HG03175 (cell line): ENCODE measurements at regions not wholly inside any gene's neighbourhood (a gene's known extent, or its start where the extent isn't known, plus 50 kb on each side); places are given as distances from the start of the nearest gene placed in this dataset.
"Not testable (repeated sequence)": the region's sequence is repeated elsewhere in the genome, so short reads cannot be mapped to it uniquely, and the experiment has no call there.

Source experiments
- ATAC-seq: cut with Tn5 transposase; IDR thresholded peaks from one replicate; pipeline ENCODE4 v1.9.1; 2021; ENCODE audit warnings: mild to moderate bottlenecking, moderate library complexity; ENCODE audit not compliant: unreplicated experiment

DNA sequence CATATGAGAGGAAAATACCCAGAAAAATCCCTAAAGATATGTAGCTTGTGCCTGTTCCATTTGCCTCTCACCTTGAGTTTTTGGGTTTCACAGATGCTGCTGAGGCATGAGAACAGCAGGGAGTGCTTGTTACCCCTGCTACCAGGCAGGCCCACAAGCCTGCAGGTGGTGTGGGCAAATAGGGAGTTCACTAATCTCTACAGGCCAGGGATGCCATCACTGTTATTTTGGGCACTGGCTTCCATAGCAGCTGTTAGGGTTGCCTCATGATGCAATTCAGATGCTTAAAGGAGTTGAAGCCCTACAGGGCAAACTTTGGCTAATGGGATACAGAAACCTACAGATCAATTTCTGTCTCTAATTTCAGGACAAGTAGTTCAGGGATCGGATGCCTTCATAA lies 873.5 kb downstream of the OTOL1 start:
- ATAC-seq, result no peak

DNA sequence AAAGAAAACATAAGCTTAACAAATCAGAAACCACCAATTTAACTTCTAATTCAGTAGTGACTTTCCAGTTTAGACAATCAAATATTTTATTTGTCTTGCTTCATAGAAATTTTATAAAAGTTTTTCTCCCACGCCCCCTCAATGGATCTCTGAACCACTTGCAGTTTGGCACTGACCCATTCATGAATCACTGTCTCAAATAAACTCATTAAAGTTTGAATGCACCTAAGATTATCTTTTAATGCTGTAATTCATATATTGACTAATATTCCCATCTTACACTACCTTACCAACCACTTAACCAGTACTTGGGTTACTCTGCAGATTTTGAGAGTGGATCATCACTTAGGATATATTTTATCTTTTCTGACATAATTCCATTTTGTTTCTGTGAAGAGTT lies 880.2 kb downstream of the OTOL1 start:
- no peak for ATAC-seq

DNA sequence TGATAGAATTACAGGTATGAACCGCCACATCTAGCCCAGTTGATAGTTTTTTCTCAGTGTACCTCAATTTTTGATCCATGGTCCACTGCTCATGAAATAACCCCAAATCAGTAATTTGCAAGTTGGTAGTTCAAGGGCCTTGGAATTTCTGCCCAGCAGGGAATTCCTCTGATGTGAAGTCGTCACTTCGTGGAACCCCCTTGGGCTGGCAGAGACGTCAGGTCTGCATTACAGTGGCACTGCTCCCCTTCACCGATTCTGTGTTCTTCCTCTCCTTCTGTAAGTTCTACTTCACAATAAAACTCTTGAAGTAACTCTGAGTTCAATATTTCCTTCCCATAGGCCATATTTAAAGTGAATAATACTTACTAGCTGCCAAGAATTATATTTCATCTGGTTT lies 881.0 kb downstream of the OTOL1 start:
- no peak for ATAC-seq

DNA sequence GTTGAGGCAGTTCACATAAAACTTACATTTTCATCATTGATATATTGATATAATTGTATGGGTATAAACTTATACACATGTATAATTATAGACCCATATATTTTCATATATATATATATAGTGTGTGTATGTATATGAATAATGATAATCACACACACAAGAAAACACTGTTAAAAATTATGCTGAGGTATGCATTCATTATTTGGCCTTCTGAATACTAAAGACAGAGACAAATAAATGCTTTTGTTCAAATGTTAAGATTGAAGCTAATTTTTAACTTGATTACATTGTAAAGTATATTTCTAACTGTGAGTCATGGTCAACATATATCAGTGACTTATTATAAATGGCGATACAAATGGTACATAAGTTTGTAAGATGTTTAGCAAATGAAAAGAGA lies 888.8 kb downstream of the OTOL1 start:
- no peak for ATAC-seq

DNA sequence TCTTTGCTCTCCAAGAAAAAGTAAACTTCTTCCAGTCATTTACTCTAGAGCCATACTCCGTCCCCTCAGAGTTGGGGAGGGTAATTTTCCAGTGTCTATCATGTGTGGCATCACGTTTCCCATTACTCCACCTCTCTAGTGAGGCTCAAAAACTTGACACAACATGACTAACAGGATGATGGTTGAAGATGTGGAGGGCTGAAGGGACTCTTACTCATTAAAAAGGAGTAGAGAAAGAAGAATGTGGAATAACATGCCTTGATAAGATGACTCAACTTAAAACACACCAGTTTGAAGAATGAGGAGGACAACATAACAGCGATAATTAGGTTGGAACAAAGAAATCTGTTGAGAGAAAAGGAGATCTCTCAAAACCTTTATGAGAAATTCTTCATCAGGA lies 894.3 kb downstream of the OTOL1 start:
- no peak for ATAC-seq

DNA sequence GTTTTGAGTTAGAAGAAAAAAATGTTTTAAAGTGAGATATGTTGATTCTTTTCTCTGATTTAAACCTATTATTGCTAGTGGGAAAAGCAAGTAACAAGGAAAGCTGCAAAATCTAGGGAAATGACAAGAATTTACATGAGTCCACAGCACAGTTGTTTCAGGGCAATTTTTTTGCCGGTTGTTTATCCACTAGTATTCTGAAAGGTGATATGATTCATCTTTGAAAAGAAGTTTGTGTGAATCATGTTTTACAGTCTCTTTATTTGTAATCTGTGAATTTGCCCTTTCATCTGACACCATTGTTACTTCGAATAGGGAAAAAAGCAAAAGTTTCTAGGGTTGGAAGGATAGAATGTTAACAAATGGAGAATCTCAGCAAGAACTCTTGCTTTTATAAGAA lies 894.7 kb downstream of the OTOL1 start:
- no peak for ATAC-seq

DNA sequence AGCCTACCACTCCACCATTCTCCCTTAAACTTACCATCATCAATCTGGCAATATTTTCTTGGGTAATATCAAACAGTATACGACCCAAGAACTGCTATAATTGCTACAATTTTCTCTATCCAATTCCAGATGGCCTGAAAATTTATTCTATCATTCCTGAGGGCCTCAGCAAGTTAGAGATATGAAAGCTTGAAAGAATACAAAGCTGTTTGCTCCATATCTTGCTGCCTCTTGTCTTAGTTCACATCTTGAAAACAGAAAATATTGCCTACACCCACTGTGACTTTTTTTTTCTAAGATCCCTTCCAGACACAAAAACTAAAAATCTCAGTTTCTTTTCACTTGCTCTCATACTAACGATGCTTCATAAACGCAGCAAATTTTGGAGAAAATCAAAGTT lies 898.9 kb downstream of the OTOL1 start:
- ATAC-seq, result no peak

DNA sequence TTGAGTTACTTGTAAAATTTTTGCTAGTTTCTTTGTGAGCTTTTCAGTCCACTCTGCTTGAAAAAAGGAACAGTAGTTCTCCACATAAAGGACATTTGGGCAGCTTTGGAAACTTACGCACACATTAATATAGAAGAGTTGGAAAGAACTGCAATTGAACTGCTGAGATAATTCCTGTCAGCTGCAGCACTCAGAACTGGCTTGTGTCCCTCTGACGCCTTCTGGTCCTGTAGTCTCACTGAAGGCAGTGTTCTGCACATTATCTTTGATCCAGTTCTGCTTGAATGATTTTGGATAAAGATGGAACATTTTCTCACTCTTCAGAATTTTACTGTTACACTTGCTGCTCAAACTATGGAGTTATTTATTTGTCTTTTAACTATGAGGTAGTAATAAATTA lies 901.9 kb downstream of the OTOL1 start:
- no peak for ATAC-seq

DNA sequence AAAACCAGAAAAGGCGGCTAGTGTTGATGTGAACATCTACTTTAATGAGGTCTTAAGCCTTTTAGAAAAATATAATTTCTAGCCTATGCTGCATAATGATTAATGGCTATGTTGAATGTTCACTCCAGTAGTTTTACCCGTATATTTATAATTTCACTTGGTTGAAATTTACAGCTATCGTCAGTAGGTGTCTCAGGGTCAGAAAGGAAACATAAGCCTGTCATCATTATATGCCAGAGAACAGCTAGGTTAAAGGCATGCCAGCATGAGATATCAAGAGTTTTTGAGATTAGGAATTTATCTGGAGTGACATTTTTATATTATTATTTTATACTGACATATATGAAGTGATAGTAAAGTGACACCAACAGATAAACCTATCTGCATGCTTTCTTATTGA lies 904.1 kb downstream of the OTOL1 start:
- no peak for ATAC-seq

DNA sequence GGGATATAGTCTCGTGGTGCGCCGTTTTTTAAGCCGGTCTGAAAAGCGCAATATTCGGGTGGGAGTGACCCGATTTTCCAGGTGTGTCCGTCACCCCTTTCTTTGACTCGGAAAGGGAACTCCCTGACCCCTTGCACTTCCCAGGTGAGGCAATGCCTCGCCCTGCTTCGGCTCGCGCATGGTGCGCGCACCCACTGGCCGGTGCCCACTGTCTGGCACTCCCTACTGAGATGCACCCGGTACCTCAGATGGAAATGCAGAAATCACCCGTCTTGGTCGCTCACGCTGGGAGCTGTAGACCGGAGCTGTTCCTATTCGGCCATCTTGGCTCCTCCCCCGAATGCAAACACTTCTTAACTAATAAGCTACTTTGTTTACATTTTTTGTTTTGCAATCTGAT lies 914.9 kb downstream of the OTOL1 start:
- not testable (repeated sequence) for ATAC-seq

DNA sequence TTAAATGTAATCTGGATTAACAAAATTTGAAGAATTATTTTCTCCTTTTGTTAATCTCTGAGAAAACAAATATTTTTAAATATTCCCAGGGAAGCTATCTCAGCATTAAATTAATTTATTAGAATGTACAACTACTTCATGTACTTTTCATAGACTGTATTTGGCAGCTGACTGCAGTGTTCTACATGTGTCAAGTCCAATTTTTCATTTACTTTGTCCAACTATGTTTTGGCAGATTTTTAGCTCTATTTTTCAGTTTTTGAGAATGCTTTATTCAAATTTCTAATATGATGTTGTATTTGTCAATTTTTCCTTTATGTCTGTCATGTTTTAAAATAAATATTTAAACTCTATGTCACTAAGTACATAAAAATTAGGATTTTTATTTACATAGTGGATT lies 925.1 kb downstream of the OTOL1 start:
- no peak for ATAC-seq

DNA sequence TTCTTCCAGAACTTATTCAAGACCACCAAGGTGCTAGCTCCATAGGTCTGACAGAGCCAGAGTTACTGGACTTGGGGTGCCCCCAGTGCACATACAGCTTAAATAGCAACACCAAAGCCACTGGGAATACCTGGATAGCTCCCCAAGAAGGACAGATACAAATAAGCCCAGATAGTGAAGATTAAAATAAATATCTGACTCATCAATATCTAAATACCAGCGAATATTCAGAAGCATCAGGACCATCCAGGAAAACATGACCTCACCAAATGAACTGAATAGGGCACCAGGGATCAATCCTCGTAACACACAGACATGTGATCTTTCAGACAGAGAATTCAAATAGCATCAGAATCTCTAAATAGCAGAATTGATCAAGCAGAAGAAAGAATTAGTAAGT lies 931.6 kb downstream of the OTOL1 start:
- no peak for ATAC-seq

DNA sequence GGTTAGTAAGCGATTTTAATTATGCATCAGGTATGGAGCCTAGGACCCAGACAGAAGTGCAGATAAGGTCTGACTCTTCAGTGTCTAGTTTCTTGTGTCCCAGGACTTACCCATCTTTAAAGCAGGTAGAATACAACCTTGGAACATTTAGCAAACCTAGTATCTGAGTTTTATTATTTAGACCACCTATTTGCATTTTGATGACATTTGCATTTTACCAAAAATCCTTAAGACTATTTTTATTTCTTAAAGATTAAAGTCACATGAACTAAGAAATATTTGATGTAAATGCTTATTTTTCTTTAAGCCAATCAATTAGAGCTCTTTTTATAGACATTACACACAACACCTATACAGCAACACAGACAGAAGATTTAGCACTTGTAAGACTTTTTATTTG lies 939.1 kb downstream of the OTOL1 start:
- ATAC-seq, result no peak

DNA sequence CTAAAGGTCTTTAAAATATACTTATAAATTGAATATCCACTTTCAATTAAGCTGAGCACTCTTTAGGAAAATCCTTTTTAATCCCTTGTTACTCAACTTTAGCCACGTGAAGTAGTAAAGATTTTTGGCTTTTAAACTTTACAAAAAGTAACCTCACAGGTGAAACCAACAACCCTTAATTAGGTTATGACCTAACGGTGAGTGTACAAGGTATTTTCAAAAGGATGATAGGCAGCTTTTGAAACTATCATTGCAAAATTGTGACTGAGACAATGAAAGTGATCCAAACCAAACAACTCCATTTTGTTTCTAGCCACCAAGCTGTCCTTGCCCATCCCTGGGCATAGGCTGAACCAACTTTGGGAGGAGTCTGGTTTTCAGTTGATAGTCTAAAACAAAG lies 940.2 kb downstream of the OTOL1 start:
- ATAC-seq, result no peak

DNA sequence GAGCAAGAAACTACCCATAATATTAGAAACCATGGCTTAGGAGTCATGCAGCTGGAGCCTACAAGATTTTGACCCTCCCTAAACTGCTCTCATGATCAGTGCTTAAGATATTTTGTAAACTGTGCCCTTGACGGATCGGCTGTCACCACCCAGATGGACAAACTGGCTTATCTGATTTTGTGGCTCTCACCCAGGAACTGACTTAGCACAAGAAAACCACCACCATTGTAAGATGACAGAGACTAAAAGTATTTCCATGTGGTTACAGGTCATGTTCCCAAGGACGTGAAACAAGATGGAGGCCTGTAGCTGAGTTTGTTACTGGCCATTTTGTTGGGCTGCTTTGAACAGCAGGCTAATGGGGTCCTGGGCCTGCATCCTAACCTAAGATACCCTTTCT lies 940.9 kb downstream of the OTOL1 start:
- no peak for ATAC-seq

DNA sequence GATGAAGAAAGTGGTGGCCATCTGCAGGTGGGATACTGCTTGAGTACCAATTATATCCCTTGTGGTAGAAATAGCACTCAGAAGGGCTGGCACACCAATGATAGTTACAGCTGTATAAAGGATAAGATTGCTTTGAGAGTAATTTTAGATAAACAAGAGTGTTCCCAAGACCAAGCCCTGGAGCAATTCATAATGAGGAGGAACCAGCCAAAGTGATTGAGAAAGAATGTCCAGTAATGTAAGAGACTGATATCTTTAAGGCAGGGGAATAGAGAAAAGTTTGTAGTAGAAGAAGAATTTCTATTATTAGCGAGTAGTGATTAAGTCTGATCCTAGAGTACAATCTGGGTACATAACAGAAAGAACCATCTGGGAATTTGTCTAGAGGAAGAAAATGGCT lies 945.1 kb downstream of the OTOL1 start:
- no peak for ATAC-seq

DNA sequence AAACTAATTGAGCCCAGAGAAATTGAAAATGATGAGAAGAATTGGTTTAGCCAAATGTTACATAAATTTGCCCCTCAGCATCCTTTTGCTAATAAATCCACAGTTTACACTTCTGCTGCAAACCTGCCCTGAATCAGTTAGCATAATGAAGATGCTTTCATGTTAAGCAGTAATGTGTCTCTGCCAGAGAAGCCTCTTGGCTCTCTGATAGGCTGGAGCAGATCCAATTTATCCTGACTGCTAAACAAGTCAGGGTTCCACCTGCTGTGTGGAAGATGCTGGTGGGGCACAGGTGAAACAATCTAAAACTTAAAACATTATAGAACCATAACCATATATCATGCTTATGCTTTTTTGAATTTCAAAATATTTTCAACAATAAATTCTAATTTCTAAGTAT lies 946.8 kb downstream of the OTOL1 start:
- ATAC-seq, result no peak

DNA sequence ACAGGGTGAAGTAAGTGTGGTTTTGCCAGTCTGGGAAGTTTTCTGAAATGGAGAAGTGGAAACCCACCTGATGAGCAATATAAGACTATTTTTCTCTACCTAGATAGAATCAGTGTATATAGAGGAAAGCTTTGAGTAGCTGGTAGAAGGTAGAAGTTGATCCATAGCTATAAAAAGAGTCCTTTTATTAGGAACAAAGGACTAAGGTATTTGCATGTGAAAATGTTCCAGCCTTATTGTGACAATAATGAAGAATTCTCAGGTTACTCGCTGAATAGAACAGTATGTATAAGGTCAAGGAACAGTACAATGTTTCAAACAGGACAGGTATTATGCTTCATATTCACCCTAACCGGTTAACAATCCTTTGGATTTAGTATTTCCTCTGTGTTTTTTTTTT lies 972.2 kb downstream of the OTOL1 start:
- no peak for ATAC-seq

DNA sequence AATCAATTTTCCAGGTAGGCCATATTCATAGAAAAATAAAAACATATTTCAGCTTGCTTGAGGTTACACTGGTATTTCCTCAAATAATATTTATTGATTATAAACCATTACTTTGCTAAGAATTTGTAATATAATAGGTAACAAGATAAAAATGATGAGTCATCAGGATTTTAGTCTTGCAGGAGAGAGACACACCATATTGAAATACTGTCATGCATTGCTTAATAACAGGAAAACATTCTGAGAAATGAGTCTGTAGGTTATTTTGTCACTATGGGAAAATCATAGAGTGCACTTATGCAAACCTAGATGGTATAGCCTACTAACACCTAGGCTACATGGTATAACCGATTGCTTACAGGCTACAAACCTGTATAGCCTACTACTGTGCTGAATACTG lies 990.5 kb downstream of the OTOL1 start:
- no peak for ATAC-seq

DNA sequence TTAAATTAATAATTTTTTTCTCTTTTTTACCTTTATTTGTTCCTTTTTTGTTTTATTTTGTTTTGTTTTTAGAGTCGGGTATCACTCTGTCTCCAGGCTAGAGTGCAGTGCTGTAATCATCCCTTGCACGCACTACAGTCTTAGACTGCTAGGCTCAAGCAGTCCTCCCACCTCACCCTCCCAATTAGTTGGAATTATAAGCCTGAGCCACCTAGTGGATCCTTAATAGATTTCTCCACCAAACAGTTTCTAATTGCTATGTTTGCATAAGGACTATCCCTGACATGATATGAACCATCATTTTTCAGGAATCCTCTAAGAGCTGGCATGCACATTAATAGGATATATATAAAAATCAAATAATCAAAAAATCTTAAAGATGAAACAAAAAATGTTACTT lies 993.2 kb downstream of the OTOL1 start:
- no peak for ATAC-seq

DNA sequence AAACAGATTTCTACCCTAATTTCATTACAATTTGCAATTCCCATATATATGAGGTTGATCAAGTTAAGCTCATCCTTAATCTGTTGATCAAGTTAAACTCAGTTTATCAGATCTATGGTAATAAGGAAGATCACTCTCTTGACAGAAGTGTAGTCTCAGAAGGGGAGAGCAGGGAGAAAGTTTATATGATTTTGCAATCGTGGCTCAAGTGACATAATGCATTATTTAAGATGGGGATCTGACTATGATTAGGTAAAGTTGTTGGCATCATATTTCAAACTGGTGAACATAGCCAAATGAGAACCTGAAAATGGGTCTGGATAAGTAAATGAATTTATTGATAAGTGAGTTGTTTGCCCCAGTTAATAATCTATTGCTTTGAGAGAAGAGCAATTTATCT lies 995.3 kb downstream of the OTOL1 start:
- no peak for ATAC-seq

DNA sequence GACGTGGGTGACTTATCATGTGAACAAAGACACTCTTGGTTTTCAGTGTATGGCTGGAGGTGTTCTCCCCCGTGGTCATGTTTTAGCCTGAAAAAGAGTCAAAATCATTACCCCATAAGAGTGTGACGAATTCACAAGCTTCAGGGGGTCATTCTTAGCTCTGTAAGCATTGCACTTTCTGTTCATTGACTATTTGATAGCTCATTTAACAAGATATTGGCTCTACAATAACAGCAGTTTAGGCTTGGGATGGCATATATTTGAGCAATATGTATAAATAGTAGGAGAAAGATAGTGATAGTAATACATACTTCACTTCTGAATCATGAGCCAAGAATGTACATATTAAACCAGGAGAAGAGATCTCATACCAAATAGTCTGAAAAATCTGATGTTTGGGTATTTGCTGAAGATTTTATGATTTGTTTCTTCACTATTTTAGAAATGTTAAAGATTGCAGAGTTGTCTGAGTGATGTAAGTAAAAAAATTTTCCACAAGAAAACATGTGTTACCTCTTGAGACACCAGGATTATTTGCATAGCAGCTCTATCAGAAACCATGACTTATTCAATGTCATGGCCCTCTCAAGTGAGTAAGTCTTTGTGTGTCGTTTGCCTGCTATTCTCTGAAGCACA lies 996.0 kb downstream of the OTOL1 start:
- no peak for ATAC-seq

DNA sequence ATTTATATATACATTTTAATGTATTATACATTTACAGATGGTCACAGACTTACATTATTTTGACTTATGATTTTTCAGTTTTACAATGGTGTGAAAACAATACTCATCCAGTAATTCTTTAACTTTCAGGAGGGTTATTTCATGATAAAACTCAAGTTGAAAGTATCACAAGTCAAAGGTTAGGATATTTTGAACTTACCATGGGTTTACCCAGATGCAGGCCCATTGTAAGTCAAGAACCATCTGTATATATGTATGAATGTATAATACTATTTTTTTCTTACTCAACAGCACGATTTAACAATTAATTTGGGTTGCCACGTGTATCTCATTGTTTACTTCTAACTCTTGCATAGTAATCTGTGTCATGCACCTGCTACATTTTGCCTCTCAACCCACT lies 1002.0 kb downstream of the OTOL1 start:
- no peak for ATAC-seq

DNA sequence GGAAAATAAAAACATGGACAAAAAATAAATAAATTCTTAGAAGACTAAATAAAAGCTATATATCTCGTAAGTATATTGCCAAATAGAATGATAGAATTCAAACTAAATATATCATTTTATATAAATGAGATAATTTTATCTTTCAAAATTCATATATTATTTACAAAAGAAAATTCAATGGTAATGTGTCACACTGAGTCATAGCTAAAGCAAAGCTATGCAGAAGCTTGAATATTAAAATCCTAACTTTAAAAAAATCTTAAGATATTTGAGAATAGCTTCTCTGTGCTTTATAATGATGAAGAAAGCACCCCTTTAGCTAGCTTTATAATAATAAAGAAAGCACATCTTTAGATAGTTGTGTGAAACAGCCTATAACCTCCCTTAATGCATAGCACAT lies 1010.8 kb downstream of the OTOL1 start:
- ATAC-seq, result no peak
